NT2/D1 (cell line): ENCODE measurements at regions not wholly inside any gene's neighbourhood (a gene's known extent, or its start where the extent isn't known, plus 50 kb on each side); places are given as distances from the start of the nearest gene placed in this dataset.

Experiments
- SUZ12 ChIP-seq: IDR thresholded peaks from 2 replicates; pipeline ENCODE4 v1.6.1; 2011; ENCODE audit not compliant: insufficient read length, insufficient read depth; ENCODE audit errors: extremely low read depth
- ZNF274 ChIP-seq: IDR thresholded peaks from 2 replicates; pipeline ENCODE4 v1.6.1; 2011; ENCODE audit warnings: mild to moderate bottlenecking, low read depth, low read length

- TF ChIP-seq ZNF274 = no peak
- TF ChIP-seq SUZ12 = no peak
Measured at GRCh38 chr7:73969991-73970390, 58.0 kb upstream of the ELN start.
